HG02678 (cell line): ENCODE measurements at regions not wholly inside any gene's neighbourhood (a gene's known extent, or its start where the extent isn't known, plus 50 kb on each side); places are given as distances from the start of the nearest gene placed in this dataset.

Experiments used
- ATAC-seq: cut with Tn5 transposase; IDR thresholded peaks from one replicate; pipeline ENCODE4 v1.9.1; 2021; ENCODE audit warnings: mild to moderate bottlenecking, moderate library complexity; ENCODE audit not compliant: unreplicated experiment

DNA sequence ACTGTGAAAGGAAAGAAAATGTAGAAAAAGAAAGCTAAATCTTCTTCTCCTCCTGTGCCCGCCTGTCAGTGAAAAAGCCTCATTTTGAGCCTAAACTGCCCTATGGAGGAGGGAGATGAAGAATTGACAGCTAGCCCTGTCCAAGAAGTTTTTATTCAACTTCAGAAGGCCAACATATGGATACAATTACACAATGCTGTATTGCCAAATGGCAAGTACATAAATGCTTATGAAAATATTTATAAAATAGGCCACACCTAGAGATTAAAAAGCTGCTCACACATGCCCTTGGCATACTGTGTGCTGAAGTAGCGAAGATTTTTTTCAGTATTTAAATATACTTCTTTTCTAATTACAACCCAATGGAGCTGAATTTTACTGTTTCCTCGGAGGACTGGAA lies 65.1 kb upstream of the NEBL start:
- ATAC-seq, result no peak

DNA sequence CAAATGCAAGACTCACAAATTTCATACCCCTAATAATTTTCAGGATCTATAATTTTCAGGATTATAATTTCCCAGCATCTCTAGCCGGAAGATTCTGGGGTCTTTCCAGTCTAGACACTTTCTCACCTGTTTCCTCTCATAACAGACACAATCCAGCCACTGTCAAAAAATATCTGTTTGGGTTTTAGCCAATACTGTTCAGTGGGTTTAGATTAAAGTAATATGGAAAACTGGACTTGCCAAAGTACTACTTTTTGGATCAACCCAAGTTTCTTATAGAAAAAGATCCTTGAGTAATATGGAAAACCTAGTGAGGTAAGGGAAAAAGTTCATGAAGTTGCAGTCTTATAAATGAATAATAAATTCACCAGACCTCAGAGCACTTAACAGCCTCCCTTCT lies 62.1 kb upstream of the NEBL start:
- ATAC-seq, result no peak

DNA sequence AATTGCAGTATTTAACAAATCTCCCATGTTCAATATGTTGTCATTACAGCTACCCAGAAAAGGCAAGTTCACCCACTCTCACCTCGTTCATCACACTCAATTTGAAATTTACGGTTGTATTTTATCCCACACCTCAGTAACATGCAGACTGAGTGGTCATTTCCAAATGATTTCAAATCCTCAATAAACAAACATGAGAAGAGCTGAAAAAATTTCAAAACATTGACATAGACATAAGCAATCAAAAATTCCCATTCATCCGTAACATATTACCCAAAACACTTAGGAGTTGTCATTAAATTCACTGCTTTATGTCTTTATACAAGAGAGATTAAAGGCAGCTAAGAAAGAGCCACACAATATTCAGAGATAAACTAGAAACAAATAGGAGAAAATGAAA lies 61.7 kb upstream of the NEBL start:
- no peak for ATAC-seq

DNA sequence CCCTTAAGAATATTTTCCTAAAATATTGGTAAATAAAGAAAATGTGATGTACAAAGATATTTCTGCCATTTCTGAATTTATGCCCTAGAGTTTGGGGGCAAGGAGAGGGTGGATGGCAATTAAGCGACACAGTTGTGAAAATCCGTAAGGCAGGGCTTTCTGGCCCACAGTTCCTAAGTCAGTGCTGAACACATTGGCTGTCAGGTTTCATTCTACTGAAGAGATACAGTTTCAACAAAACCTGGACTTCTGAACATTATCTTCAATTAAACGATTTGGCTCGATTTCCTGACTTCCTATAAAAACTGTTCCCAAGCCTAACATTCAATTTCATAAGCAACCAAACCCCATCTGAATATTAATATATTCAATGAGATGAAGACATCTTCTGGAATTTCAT lies 61.1 kb upstream of the NEBL start:
- ATAC-seq, result no peak

DNA sequence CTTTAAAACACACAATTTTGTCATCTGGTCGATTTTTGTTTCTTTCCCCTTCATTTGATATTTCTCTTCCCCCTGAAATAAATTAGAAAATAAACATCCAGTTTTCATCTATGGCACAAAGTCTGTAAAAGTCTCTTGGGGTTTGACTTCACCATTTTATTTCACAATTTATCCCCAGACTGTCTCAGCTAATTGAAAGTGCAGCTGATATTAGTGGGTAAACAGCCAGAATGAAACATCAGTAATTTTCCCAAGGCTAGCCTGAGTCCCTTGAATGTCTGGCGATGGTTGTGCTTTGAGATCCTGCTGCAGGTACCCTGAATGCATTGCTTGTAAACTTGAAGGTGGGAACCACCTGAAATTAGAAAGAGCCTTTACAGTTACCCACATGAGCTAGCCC lies 60.6 kb upstream of the NEBL start:
- ATAC-seq, result no peak

DNA sequence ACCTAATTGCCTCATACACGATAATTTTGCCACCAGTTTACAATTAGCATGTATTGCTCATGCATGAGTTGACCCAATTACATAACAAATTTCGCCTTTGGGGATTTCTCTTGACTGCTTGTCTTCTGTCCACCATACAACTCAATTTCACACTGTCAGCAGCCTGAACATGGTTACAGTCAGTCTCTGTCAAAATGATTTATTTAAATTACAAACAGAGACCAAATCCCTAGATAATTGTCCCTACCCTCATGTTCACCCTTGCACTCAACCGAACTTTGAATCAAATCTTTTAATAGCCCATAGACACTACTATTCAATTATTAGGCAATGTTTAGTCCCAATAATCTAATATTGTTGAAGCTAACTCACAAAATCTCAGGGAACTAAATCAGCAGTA lies 59.7 kb upstream of the NEBL start:
- ATAC-seq, result no peak

DNA sequence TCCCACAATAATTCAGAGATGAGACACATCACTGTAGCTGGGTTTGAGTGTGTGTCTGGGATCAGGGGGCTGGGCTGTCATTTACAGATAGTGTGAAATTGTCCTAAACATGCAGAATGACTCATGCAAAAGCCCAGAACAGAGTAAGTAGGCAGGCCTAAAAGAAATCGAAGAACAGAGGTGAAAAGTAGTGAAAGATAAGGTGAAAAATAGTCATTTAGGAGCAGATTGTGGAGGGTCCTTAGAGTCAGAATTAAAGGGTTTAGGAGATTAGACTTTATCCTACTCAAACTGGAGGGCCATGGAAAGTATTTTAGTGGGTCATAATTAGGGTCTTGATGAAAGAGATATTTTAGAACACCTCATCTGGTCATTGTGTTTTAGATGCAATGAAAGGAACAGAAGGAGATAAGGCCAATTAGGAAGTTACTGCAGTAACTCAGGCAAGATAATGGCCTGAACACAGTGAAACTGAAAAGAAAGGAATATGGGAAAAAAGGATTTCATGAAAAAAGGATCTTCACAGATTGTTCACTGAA lies 58.3 kb upstream of the NEBL start:
- no peak for ATAC-seq

DNA sequence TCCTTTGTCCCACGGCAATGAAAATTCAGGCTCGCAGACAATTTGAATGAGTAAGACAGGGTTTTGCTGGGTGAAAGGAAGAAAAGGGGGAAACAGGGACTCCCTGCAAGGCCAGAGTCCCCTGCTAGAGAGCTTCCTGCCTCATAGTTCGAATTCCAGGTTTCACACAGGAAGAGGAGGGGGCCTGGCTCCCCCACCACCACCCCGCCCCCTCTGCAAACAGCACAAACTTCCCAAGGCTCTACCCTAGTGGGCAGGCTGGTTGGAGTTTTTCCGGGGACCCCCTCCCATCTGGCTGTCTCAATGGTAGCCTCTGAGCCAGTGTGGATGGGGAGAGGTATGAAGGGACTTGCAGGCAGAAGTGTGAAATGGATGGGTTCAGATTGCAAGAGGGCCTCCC lies 57.4 kb upstream of the NEBL start:
- ATAC-seq, result no peak

DNA sequence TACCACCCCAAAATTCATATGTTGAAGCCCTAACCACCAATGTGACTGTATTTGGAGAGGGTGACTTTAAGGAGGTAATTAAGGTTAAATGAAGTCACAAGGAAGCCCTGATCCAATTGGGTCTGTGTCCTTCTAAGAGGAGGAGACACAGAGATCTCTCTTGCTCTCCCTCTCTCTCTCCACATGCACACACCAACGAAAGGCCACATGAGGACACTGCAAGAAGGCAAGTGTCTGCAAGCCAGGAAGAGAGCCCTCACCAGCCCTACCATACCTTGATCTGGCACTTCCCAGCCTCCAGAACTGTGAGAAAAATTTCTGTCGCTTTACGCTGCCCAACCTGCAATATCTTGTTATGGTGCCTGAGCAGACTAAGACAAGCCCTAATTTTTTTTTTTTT lies 56.0 kb upstream of the NEBL start:
- no peak for ATAC-seq

DNA sequence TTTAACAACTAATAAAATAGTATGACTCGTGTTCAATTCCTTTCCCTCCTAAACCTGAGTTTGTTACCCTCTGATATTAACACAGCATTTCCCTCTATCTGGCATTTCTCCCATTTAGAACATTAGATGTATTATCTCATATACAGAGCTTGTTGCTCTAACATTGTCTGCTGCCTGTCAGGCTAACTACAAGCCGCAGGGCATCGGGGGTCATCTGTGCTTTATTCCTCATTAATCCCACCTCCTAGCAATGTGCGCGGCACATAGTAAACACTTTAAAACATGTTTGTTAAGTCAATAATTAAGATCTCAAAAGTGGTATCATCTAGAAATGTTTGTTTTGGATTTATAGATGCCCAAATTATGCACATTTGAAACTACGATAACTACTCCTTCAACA lies 52.9 kb upstream of the NEBL start:
- no peak for ATAC-seq

DNA sequence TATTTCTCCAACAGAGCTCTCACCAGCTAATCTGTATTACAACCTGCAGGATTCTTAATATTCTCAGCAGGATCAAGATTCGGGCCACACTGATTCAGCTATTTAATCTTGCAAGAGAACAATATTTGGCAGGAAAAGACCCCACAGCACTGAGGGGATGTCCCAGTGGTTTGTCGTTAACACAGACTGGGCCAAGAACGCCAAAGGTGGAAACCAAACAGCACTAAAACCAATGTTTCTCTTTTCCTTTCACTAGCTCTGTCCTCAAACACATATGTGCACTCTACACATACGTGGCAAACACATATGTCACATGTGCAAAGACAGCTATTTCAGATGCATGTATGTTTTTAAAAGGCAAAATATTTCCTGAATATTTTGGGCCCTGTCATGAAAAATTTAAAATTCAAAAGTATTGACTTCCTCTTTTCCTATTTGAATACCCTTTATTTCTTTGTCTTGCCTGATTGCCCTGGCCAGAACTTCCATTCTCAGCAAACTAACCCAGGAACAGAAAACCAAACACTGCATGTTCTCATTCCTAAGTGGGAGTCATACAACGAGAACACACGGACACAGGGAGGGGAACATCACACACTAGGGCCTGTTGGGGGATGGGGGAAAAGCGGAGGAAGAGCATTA lies 51.7 kb upstream of the NEBL start:
- ATAC-seq, result peak; percentile 84
